ENCODE measurements at regions not wholly inside any gene's neighbourhood (a gene's known extent, or its start where the extent isn't known, plus 50 kb on each side); places are given as distances from the start of the nearest gene placed in this dataset.

DNA sequence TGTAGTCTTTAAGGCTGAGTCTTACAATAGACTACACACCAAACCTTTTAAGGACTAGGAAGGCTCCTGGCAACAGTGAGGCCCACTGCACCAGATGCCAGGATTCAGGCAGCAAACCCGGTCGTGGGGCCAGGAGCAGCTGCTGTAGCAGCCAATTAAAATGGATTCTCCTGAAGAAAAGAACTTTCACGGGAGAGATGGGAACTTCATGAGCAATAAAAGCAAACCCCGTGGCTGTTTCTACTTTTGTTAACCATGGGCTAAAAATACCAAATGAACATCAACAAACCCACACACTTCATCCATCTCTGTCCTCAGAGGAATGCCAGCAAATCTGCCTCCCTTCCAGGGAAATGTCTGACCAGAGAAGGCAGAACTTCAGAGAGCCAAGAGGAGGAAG, 101.4 kb downstream of the BTC start:
- no peak overlapping the region for H3K4me3 ChIP-seq (ENCODE audit: low read depth, low read length)
- no peak for DNase-seq (ENCODE audit: low read depth)
- TF ChIP-seq, protein P1, sequence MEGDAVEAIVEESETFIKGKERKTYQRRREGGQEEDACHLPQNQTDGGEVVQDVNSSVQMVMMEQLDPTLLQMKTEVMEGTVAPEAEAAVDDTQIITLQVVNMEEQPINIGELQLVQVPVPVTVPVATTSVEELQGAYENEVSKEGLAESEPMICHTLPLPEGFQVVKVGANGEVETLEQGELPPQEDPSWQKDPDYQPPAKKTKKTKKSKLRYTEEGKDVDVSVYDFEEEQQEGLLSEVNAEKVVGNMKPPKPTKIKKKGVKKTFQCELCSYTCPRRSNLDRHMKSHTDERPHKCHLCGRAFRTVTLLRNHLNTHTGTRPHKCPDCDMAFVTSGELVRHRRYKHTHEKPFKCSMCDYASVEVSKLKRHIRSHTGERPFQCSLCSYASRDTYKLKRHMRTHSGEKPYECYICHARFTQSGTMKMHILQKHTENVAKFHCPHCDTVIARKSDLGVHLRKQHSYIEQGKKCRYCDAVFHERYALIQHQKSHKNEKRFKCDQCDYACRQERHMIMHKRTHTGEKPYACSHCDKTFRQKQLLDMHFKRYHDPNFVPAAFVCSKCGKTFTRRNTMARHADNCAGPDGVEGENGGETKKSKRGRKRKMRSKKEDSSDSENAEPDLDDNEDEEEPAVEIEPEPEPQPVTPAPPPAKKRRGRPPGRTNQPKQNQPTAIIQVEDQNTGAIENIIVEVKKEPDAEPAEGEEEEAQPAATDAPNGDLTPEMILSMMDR (IDR thresholded peaks at IDR 0.05; ENCODE audit: control insufficient read depth, extremely low read depth, insufficient read depth) = no peak
